ENCODE measurements at regions not wholly inside any gene's neighbourhood (a gene's known extent, or its start where the extent isn't known, plus 50 kb on each side); places are given as distances from the start of the nearest gene placed in this dataset.

DNA sequence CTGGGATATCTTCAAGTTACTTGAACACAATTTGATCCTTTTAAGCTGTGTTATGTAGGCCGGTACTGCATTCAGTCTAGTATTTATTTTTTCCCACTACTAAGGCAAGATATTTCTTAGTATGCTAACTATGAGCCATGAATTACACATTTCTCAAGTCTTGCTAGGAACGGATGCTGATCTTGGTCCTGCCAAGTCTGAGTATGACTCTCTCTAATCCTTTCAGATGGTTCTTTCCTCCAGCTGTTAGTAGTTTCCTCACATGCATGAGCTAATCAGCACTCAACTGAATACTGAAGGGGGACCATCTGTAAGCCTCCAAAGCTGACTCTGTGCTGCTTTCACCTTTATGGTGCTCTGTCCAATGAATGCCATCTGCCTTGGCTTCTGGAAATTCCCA, 460.3 kb downstream of the KCTD12 start:
- intact Hi-C loops (cut with DNase I): no loop called here
- Histone ChIP-seq H3K9me3 (no peaks in the 10 kb centered on the region), H3K4me3 (no peak overlapping the region), H3K27me3 (no peaks in the 10 kb centered on the region), H3K4me1 (peaks cover 0 to 8% (median 3%) of the 10 kb centered on the region in 4 donors), H3K27ac (replicated peaks in 1 of 4) (peak overlapping the region in 3 of 4 donors; percentile 12 to 28 (median 28)), H3K36me3 (no peaks in the 10 kb centered on the region)
- WGBS: 41% methylated on average over 2 of the region's 2 CpGs
- DNase-seq (ENCODE audit: extremely low spot score): no peak
- TF ChIP-seq POLR2AphosphoS5 (IDR thresholded peaks at IDR 0.05): peak in 1 of 2 donors; percentile 45
- no peak for TF ChIP-seq POLR2A (IDR thresholded peaks at IDR 0.05; ENCODE audit: low read depth)

DNA sequence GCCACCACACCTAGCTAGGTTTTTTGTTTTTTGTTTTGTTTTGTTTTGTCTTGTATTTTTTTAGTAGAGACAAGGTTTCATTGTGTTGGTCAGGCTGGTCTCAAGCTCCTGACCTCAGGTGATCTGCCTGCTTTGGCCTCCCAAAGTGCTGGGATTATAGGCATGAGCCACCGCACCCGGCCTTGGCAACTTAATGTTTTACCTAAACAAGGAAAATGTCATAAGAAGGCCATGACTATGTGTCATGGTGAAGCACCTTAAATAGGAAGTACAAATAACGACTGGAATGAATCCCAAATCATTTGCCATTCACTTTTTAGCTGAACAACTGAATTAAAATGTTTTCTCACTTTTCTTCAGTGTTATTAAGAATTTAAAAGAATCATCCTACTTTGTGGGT, 465.2 kb downstream of the KCTD12 start:
- 85% methylated on average over 3 of the region's 3 CpGs for WGBS
- Histone ChIP-seq H3K27ac (replicated peaks in 1 of 4) (no peak overlapping the region), H3K4me3 (no peak overlapping the region), H3K9me3 (no peaks in the 10 kb centered on the region), H3K4me1 (peaks cover 0 to 5% (median 1%) of the 10 kb centered on the region in 4 donors), H3K36me3 (no peaks in the 10 kb centered on the region), H3K27me3 (no peaks in the 10 kb centered on the region)
- intact Hi-C loops (cut with DNase I): no loop called here
- DNase-seq (ENCODE audit: extremely low spot score): no peak
- TF ChIP-seq EP300 (IDR thresholded peaks at IDR 0.05): no peak
- TF ChIP-seq, protein P1, sequence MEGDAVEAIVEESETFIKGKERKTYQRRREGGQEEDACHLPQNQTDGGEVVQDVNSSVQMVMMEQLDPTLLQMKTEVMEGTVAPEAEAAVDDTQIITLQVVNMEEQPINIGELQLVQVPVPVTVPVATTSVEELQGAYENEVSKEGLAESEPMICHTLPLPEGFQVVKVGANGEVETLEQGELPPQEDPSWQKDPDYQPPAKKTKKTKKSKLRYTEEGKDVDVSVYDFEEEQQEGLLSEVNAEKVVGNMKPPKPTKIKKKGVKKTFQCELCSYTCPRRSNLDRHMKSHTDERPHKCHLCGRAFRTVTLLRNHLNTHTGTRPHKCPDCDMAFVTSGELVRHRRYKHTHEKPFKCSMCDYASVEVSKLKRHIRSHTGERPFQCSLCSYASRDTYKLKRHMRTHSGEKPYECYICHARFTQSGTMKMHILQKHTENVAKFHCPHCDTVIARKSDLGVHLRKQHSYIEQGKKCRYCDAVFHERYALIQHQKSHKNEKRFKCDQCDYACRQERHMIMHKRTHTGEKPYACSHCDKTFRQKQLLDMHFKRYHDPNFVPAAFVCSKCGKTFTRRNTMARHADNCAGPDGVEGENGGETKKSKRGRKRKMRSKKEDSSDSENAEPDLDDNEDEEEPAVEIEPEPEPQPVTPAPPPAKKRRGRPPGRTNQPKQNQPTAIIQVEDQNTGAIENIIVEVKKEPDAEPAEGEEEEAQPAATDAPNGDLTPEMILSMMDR (IDR thresholded peaks at IDR 0.05): no peak
- TF ChIP-seq POLR2A (IDR thresholded peaks at IDR 0.05; ENCODE audit: low read depth): no peak
- TF ChIP-seq POLR2AphosphoS5 (IDR thresholded peaks at IDR 0.05): no peak

DNA sequence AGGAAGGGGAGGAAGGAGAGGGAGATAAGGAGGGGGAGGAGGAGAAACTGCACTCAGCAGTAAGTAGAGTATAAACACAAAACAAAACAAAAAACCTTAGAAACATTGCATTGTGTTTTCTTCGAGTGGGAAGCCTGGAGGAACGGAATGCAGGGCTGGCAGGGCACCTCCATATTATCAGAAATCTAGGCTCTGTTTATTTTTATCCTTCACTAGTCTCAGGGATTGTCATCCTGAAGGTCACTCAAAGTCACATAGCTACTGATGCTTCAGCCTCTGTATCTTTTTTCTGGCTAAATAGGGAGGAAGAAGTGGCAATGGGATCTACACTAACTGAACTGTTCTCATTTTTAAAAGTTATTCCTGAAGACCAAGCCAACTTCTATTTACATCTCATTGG, 467.8 kb downstream of the KCTD12 start:
- DNase-seq (ENCODE audit: extremely low spot score): no peak
- Histone ChIP-seq H3K9me3 (no peaks in the 10 kb centered on the region), H3K27ac (replicated peaks in 1 of 4) (no peak overlapping the region), H3K36me3 (no peaks in the 10 kb centered on the region), H3K4me3 (no peak overlapping the region), H3K4me1 (no peaks in the 10 kb centered on the region), H3K27me3 (no peaks in the 10 kb centered on the region)
- intact Hi-C loops (cut with DNase I): no loop called here
- TF ChIP-seq EP300 (IDR thresholded peaks at IDR 0.05) (no peak), POLR2A (IDR thresholded peaks at IDR 0.05; ENCODE audit: low read depth) (no peak), POLR2AphosphoS5 (IDR thresholded peaks at IDR 0.05) (no peak)
- TF ChIP-seq, protein P1 (IDR thresholded peaks at IDR 0.05): no peak
- 78% methylated on average over 2 of the region's 2 CpGs for WGBS

DNA sequence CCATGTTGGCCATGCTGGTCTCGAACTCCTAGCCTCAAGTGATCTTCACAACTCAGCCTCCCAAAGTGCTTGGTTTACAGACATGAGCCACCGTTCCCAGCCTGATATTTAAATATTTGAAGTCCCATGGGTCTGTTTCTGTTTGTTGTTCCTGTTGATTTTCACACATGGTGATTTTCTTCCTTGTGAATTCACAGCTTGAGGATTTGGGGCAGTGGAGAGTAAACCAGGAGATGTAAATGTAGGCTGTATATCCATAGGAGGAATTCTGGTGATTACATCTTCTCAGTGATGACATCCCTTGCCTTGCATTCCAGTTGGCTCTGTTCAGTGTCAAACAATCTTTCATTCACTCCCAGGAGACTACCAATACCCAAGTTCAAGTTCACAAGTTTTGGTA, 471.9 kb downstream of the KCTD12 start:
- Histone ChIP-seq H3K4me3 (no peak overlapping the region), H3K36me3 (no peaks in the 10 kb centered on the region), H3K27me3 (no peaks in the 10 kb centered on the region), H3K4me1 (peaks cover 0 to 6% (median 0%) of the 10 kb centered on the region in 4 donors), H3K27ac (replicated peaks in 1 of 4) (no peak overlapping the region), H3K9me3 (no peaks in the 10 kb centered on the region)
- intact Hi-C loops (cut with DNase I): no loop called here
- TF ChIP-seq, protein P1 (IDR thresholded peaks at IDR 0.05): no peak
- TF ChIP-seq EP300 (IDR thresholded peaks at IDR 0.05) (no peak), POLR2A (IDR thresholded peaks at IDR 0.05; ENCODE audit: low read depth) (no peak), POLR2AphosphoS5 (IDR thresholded peaks at IDR 0.05) (no peak)
- DNase-seq (ENCODE audit: extremely low spot score): no peak
- WGBS: 81% methylated on average over 2 of the region's 2 CpGs

DNA sequence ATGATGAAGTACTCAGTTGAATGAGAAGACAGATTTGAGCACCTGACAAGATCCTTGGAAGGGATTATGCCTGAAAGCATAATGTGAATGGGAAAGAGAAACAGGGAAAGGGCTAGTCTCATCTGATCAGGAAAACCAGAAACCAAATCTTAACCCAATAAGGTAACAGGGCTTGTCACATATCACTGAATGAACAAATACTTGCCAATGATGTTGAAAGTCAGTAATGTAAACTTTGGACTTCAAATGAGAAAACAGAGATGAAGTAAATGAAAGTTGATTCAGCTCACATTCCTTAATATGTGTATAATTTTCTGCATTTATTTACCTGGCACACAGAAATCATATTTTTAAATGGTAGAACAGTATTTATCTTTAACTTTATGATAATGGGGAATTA, 480.0 kb downstream of the KCTD12 start:
- no peaks in the 10 kb centered on the region for H3K36me3 ChIP-seq
- no peak overlapping the region for H3K27ac ChIP-seq (replicated peaks in 1 of 4)
- H3K4me3 ChIP-seq: no peak overlapping the region
- intact Hi-C loops (cut with DNase I): no loop called here
- peaks cover 0 to 6% (median 0%) of the 10 kb centered on the region in 4 donors for H3K4me1 ChIP-seq
- H3K27me3 ChIP-seq: no peaks in the 10 kb centered on the region
- no peaks in the 10 kb centered on the region for H3K9me3 ChIP-seq
- DNase-seq (ENCODE audit: extremely low spot score): no peak
- TF ChIP-seq POLR2A (IDR thresholded peaks at IDR 0.05; ENCODE audit: low read depth) (no peak), POLR2AphosphoS5 (IDR thresholded peaks at IDR 0.05) (no peak), EP300 (IDR thresholded peaks at IDR 0.05) (no peak)
- TF ChIP-seq, protein P1 (IDR thresholded peaks at IDR 0.05): no peak
